B cell (primary cell): ENCODE measurements at regions not wholly inside any gene's neighbourhood (a gene's known extent, or its start where the extent isn't known, plus 50 kb on each side); places are given as distances from the start of the nearest gene placed in this dataset.
"Not testable (repeated sequence)": the region's sequence is repeated elsewhere in the genome, so short reads cannot be mapped to it uniquely, and the experiment has no call there.

ENCODE experiments used
- ATAC-seq: fragments of 200-7000 bp; cut with Tn5 transposase; one replicate; pipeline ENCODE4 v1.10.0; 2021; ENCODE audit warnings: low read depth, mild to moderate bottlenecking, moderate number of reproducible peaks, moderate library complexity
- CTCF ChIA-PET: fragments of 350-600 bp; sonication (Branson Sonifier 250); formaldehyde crosslinking; loops from one replicate; lab custom pipeline; 2021; ENCODE audit warnings: antibody characterized with exemption, inconsistent platforms; lab: Charles Lee
- POLR2A ChIA-PET: fragments of 350-600 bp; sonication (Branson Sonifier 250); formaldehyde crosslinking; loops from one replicate; lab custom pipeline; 2021; ENCODE audit warnings: antibody characterized with exemption; lab: Charles Lee
- DNase-seq: peaks from one replicate; pipeline ENCODE4 v3.0.0; 2013
- H2AFZ ChIP-seq: 2 replicates; pipeline ENCODE4 v1.6.1; 2012; ENCODE audit warnings: mild to moderate bottlenecking, low read depth, low read length; ENCODE audit not compliant: insufficient read depth, poor library complexity, severe bottlenecking
- H3K27ac ChIP-seq, 2 donors: 1 replicate in 1 of 2; 2 replicates in 1 of 2; pipeline ENCODE4 v1.5.1; 2012 to 2013; ENCODE audit warnings: low read length in 2 of 2, mild to moderate bottlenecking in 2 of 2, moderate library complexity in 1 of 2
- H3K27me3 ChIP-seq, 4 experiments: fragments of 200-600 bp in 1 of 4; sonication (generic) in 1 of 4; replicated peaks in 1 of 4; 1 replicate in 2 of 4; 2 replicates in 2 of 4; pipeline versions ENCODE4 v1.6.1 to v1.7.0; 2013 to 2016; ENCODE audit warnings: low read length in 3 of 4, mild to moderate bottlenecking in 2 of 4, mixed read lengths in 1 of 4, moderate library complexity in 1 of 4; ENCODE audit not compliant: insufficient read depth in 4 of 4, control insufficient read depth in 3 of 4; ENCODE audit errors: control extremely low read depth in 1 of 4
- H3K36me3 ChIP-seq, 2 experiments: replicated peaks in 1 of 2; 1 replicate in 1 of 2; 2 replicates in 1 of 2; pipeline versions ENCODE4 v1.6.1 to v1.7.1; 2013; ENCODE audit warnings: low read length in 1 of 2; ENCODE audit not compliant: insufficient read depth in 2 of 2, control insufficient read depth in 1 of 2; ENCODE audit errors: control extremely low read depth in 1 of 2, extremely low read depth in 1 of 2
- H3K4me1 ChIP-seq, 2 donors: fragments of 200-600 bp in 1 of 2; sonication (generic) in 1 of 2; 1 replicate in 1 of 2; 2 replicates in 1 of 2; pipeline versions ENCODE4 v1.5.1 to v1.6.1; 2013 to 2017; ENCODE audit warnings: low read length in 2 of 2; ENCODE audit not compliant: control insufficient read depth in 2 of 2, insufficient read depth in 2 of 2
- H3K4me2 ChIP-seq: replicated peaks from 2 replicates; pipeline ENCODE3; 2012; ENCODE audit warnings: mild to moderate bottlenecking, low read depth, low read length; ENCODE audit not compliant: poor library complexity, severe bottlenecking
- H3K4me3 ChIP-seq, 5 experiments: fragments of 200-600 bp in 1 of 5; sonication (generic) in 1 of 5; 1 replicate in 3 of 5; 2 replicates in 2 of 5; pipeline versions ENCODE4 v1.5.1 to v1.7.0; 2011 to 2016; ENCODE audit warnings: low read length in 4 of 5, mild to moderate bottlenecking in 4 of 5, low read depth in 2 of 5, control low read depth in 1 of 5, moderate library complexity in 1 of 5; ENCODE audit not compliant: insufficient read depth in 1 of 5; ENCODE audit errors: control extremely low read depth in 1 of 5, extremely low read depth in 1 of 5
- H3K79me2 ChIP-seq: fragments of 200-600 bp; sonication (generic); one replicate; pipeline ENCODE4 v1.6.0; 2016; ENCODE audit warnings: low read length; ENCODE audit not compliant: control insufficient read depth, insufficient read depth
- H3K9ac ChIP-seq: fragments of 200-600 bp; sonication (generic); 2 replicates; pipeline ENCODE4 v1.6.1; 2017; ENCODE audit warnings: mild to moderate bottlenecking, low read length, moderate library complexity
- H3K9me3 ChIP-seq, 3 donors: one replicate each; pipeline versions ENCODE4 v1.6.1 to v1.7.1; 2013; ENCODE audit warnings: low read length in 2 of 3; ENCODE audit not compliant: control insufficient read depth in 2 of 3, insufficient read depth in 1 of 3; ENCODE audit errors: control extremely low read depth in 1 of 3
- H4K20me1 ChIP-seq: 2 replicates; pipeline ENCODE4 v1.6.0; 2012; ENCODE audit warnings: mild to moderate bottlenecking, low read length; ENCODE audit not compliant: insufficient read depth, control insufficient read depth, poor library complexity, severe bottlenecking
- H3K27ac Mint-ChIP-seq: one replicate; pipeline ENCODE4 v1.8.0; 2021; ENCODE audit warnings: mixed read lengths
- H3K27me3 Mint-ChIP-seq: one replicate; pipeline ENCODE4 v1.8.0; 2021; ENCODE audit warnings: mixed read lengths
- H3K4me1 Mint-ChIP-seq: one replicate; pipeline ENCODE4 v1.8.0; 2021; ENCODE audit warnings: mixed read lengths
- H3K4me3 Mint-ChIP-seq: one replicate; pipeline ENCODE4 v1.8.0; 2021; ENCODE audit warnings: mixed read lengths
- H3K9me3 Mint-ChIP-seq: one replicate; pipeline ENCODE4 v1.8.0; 2022; ENCODE audit warnings: mixed read lengths; ENCODE audit not compliant: insufficient read depth
- EZH2 ChIP-seq: IDR thresholded peaks from 2 replicates; pipeline ENCODE4 v1.6.1; 2012; ENCODE audit warnings: borderline replicate concordance, low read depth, mild to moderate bottlenecking, moderate library complexity, low read length; ENCODE audit not compliant: insufficient read depth, poor library complexity, severe bottlenecking
- WGBS: methylation state at CpG from one replicate; pipeline ENCODE4 v1.1.5; 2013; ENCODE audit warnings: missing lambda C conversion rate; ENCODE audit not compliant: insufficient coverage; 5-methylcytosine and 5-hydroxymethylcytosine counted together
- intact Hi-C: fragments of 100-400 bp; cut with micrococcal nuclease; formaldehyde crosslinking; loops from one replicate; pipeline ENCODE4 v1.10.0; 2022
- TF ChIP-seq, protein P1 (sequence below): fragments of 200-600 bp; IDR thresholded peaks from one replicate; pipeline ENCODE4 v1.8.0; 2022; ENCODE audit warnings: antibody characterized with exemption, mild to moderate bottlenecking

DNA sequence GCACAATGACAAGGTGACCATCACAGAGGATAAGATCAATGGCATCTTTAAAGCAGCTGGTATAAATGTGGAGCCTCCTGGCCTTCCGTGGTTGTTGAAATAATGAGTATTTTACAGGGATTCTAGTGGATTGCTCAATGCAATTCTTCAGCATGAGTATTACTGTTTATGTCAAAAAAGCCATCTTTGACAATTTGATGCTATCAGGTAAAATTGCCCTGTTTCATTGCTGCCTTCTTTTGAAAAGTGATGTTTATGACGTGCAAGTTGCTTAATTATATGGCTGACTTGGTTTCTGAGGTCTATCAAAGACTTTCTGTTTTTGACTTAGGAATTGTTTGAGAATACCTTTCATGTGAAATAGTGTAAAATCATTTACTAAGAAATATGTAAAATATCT is 237.2 kb downstream of the PARP8 start:
- Histone ChIP-seq H3K79me2 (no peaks in the 10 kb centered on the region), H3K36me3 (no peaks in the 10 kb centered on the region), H3K4me2 (no peak overlapping the region), H3K4me1 (no peaks in the 10 kb centered on the region), H3K9ac (no peak overlapping the region), H3K9me3 (no peaks in the 10 kb centered on the region), H3K27ac (no peak overlapping the region), H4K20me1 (no peaks in the 10 kb centered on the region), H2AFZ (no peak overlapping the region), H3K4me3 (no peak overlapping the region), H3K27me3 (no peaks in the 10 kb centered on the region)
- Mint-ChIP-seq H3K27ac (no peak overlapping the region), H3K9me3 (no peaks in the 10 kb centered on the region), H3K4me3 (no peak overlapping the region), H3K4me1 (no peaks in the 10 kb centered on the region), H3K27me3 (peaks cover 12% of the 10 kb centered on the region)
- WGBS, result 92% methylated on average over 1 of the region's 2 CpGs
- intact Hi-C loops, result no loop called here
- POLR2A ChIA-PET, result no interaction called here
- no peak for DNase-seq
- ATAC-seq, result no peak
- no peak for TF ChIP-seq EZH2
- TF ChIP-seq, protein P1, sequence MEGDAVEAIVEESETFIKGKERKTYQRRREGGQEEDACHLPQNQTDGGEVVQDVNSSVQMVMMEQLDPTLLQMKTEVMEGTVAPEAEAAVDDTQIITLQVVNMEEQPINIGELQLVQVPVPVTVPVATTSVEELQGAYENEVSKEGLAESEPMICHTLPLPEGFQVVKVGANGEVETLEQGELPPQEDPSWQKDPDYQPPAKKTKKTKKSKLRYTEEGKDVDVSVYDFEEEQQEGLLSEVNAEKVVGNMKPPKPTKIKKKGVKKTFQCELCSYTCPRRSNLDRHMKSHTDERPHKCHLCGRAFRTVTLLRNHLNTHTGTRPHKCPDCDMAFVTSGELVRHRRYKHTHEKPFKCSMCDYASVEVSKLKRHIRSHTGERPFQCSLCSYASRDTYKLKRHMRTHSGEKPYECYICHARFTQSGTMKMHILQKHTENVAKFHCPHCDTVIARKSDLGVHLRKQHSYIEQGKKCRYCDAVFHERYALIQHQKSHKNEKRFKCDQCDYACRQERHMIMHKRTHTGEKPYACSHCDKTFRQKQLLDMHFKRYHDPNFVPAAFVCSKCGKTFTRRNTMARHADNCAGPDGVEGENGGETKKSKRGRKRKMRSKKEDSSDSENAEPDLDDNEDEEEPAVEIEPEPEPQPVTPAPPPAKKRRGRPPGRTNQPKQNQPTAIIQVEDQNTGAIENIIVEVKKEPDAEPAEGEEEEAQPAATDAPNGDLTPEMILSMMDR, result no peak
- CTCF ChIA-PET, result no interaction called here

DNA sequence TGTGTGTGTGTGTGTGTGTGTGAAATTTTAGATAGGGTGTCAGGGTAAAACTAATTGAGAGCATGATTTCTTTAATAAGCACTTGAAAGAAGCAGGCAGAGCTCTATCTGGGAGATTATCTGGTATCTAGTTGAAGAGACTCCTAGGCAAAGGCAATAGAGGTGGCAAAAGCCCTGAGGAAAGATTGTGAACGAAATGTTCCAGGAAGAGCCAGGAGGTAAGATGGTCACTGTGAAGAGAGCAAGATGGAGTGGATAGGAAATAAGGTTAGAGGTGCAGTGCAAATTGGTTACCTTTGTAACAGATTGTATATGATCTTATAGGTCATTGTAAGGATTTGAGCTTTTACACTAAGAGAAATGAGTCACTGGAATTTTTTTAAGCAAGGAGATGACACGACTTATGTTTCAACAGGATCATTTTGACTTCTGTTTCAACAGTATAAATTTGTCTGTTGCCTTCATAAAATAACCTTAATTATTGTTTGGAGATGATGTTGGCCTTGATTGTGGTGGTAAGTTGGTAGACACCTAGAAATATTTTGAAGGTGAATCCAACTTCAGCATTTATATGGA is 239.6 kb downstream of the PARP8 start:
- H3K4me3 ChIP-seq, result no peak overlapping the region
- DNase-seq, result no peak
- H3K79me2 ChIP-seq, result no peaks in the 10 kb centered on the region
- no peak overlapping the region for H3K4me2 ChIP-seq
- H3K4me3 Mint-ChIP-seq, result no peak overlapping the region
- H3K27ac ChIP-seq, result no peak overlapping the region
- H3K27me3 Mint-ChIP-seq, result peaks cover 9% of the 10 kb centered on the region
- H3K27ac Mint-ChIP-seq, result no peak overlapping the region
- CTCF ChIA-PET, result no interaction called here
- no peaks in the 10 kb centered on the region for H3K4me1 ChIP-seq
- no peak overlapping the region for H2AFZ ChIP-seq
- no peaks in the 10 kb centered on the region for H3K36me3 ChIP-seq
- intact Hi-C loops, result no loop called here
- no peaks in the 10 kb centered on the region for H3K4me1 Mint-ChIP-seq
- POLR2A ChIA-PET, result no interaction called here
- H4K20me1 ChIP-seq, result no peaks in the 10 kb centered on the region
- WGBS, result 82% methylated on average over 1 of the region's 2 CpGs
- TF ChIP-seq EZH2, result no peak
- TF ChIP-seq, protein P1, result no peak
- H3K27me3 ChIP-seq, result no peaks in the 10 kb centered on the region
- H3K9me3 Mint-ChIP-seq, result no peaks in the 10 kb centered on the region
- H3K9me3 ChIP-seq, result no peaks in the 10 kb centered on the region
- H3K9ac ChIP-seq, result no peak overlapping the region
- no peak for ATAC-seq

DNA sequence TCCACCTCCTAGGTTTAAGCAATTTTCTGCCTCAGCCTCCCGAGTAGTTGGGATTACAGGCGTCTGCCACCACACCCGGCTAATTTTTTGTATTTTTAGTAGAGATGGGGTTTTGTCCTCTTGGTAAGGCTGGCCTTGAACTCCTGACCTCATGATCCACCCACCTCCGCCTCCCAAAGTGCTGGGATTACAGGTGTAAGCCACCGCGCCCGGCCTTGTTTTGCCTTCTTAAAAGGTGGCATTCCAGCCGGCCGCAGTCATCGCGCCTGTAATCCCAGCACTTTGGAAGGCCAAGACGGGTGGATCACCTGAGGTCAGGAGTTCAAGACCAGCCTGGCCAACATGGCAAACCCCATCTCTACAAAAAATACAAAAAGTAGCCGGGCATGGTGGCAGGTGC is 253.7 kb downstream of the PARP8 start:
- ATAC-seq, H2AFZ ChIP-seq, H3K27me3 ChIP-seq, H3K4me3 Mint-ChIP-seq, H3K27me3 Mint-ChIP-seq, H3K9ac ChIP-seq, H3K27ac Mint-ChIP-seq, H3K4me3 ChIP-seq, H3K4me1 Mint-ChIP-seq, H3K27ac ChIP-seq, H3K4me2 ChIP-seq, POLR2A ChIA-PET, H3K36me3 ChIP-seq, H3K9me3 Mint-ChIP-seq, intact Hi-C loops, DNase-seq, CTCF ChIA-PET, H3K79me2 ChIP-seq, H3K4me1 ChIP-seq, H4K20me1 ChIP-seq: not testable (repeated sequence)
- peaks cover 0 to 27% (median 0%) of the 10 kb centered on the region in 3 donors for H3K9me3 ChIP-seq
- WGBS, result 98% methylated on average over 9 of the region's 13 CpGs
